Gastroesophageal sphincter (tissue), 4 donors: ENCODE measurements at regions not wholly inside any gene's neighbourhood (a gene's known extent, or its start where the extent isn't known, plus 50 kb on each side); places are given as distances from the start of the nearest gene placed in this dataset.

Experiments used
- ATAC-seq: fragments of 150-250 bp; one replicate; pipeline ENCODE4 v1.9.1; 2016; ENCODE audit warnings: mild to moderate bottlenecking, moderate library complexity
- H3K27ac ChIP-seq, 4 donors: fragments of 200-600 bp; sonication (generic) in 3 of 4; 1 replicate in 3 of 4; 2 replicates in 1 of 4; pipeline ENCODE4 v1.5.1; 2016 to 2019
- H3K27me3 ChIP-seq: fragments of 200-600 bp; sonication (generic); one replicate; pipeline ENCODE4 v1.5.1; 2019
- H3K36me3 ChIP-seq, 2 donors: fragments of 200-600 bp; sonication (generic); one replicate each; pipeline ENCODE4 v1.5.1; 2019; ENCODE audit warnings: control low read depth in 1 of 2
- H3K4me1 ChIP-seq, 3 donors: fragments of 200-600 bp; sonication (generic); 1 replicate in 2 of 3; 2 replicates in 1 of 3; pipeline ENCODE4 v1.5.1; 2016 to 2019; ENCODE audit warnings: control low read depth in 2 of 3
- H3K4me3 ChIP-seq, 2 donors: fragments of 200-600 bp; sonication (generic); one replicate each; pipeline ENCODE4 v1.5.1; 2019; ENCODE audit warnings: mild to moderate bottlenecking in 1 of 2, moderate library complexity in 1 of 2
- H3K9me3 ChIP-seq, 3 donors: fragments of 200-600 bp; sonication (generic); one replicate each; pipeline ENCODE4 v1.5.1; 2017 to 2019; ENCODE audit warnings: control low read depth in 2 of 3
- CTCF ChIP-seq, 4 experiments: fragments of 200-600 bp in 2 of 4; fragments of 450-650 bp in 2 of 4; sonication (generic) in 1 of 4; IDR thresholded peaks; one replicate each; pipeline ENCODE4 v1.5.1; 2017 to 2019; ENCODE audit warnings: antibody characterized with exemption in 4 of 4, mild to moderate bottlenecking in 2 of 4, moderate library complexity in 2 of 4
- EP300 ChIP-seq: sonication (generic); formaldehyde crosslinking; IDR thresholded peaks from one replicate; pipeline ENCODE4 v1.6.1; 2017; ENCODE audit warnings: antibody characterized with exemption, mild to moderate bottlenecking
- POLR2A ChIP-seq, 2 donors: fragments of 450-650 bp; IDR thresholded peaks; one replicate each; pipeline ENCODE4 v1.6.1; 2017; ENCODE audit warnings: antibody characterized with exemption in 2 of 2, mild to moderate bottlenecking in 2 of 2, moderate library complexity in 1 of 2
- POLR2AphosphoS5 ChIP-seq: sonication (generic); formaldehyde crosslinking; IDR thresholded peaks from one replicate; pipeline ENCODE4 v1.6.1; 2017; ENCODE audit warnings: antibody characterized with exemption
- WGBS, 2 donors: methylation state at CpG; one replicate each; pipeline ENCODE4 v1.1.5; 2018; ENCODE audit warnings: low coverage in 1 of 2; 5-methylcytosine and 5-hydroxymethylcytosine counted together

GRCh38 chr20:48051794-48052474, 266.7 kb upstream of the SULF2 start:
- Histone ChIP-seq H3K36me3 (no peaks in the 10 kb centered on the region), H3K27me3 (no peaks in the 10 kb centered on the region), H3K4me3 (no peak overlapping the region), H3K9me3 (peaks cover 0 to 10% (median 0%) of the 10 kb centered on the region in 3 donors), H3K4me1 (peaks cover 0 to 6% (median 0%) of the 10 kb centered on the region in 3 donors), H3K27ac (no peak overlapping the region)
- no peak for TF ChIP-seq POLR2AphosphoS5
- TF ChIP-seq EP300, result no peak
- no peak for TF ChIP-seq POLR2A (IDR thresholded peaks at IDR 0.05)
- TF ChIP-seq CTCF (IDR thresholded peaks at IDR 0.05), result no peak
- ATAC-seq, result no peak
- no CpG with 5 or more reads among the region's 3 CpGs for WGBS, 2 donors

GRCh38 chr20:48049641-48050040, 264.4 kb upstream of the SULF2 start:
- ATAC-seq, result no peak
- Histone ChIP-seq H3K4me3 (no peak overlapping the region), H3K27me3 (no peaks in the 10 kb centered on the region), H3K36me3 (no peaks in the 10 kb centered on the region), H3K9me3 (peaks cover 0 to 10% (median 0%) of the 10 kb centered on the region in 3 donors), H3K4me1 (peaks cover 0 to 6% (median 0%) of the 10 kb centered on the region in 3 donors), H3K27ac (no peak overlapping the region)
- TF ChIP-seq POLR2A (IDR thresholded peaks at IDR 0.05) (no peak), CTCF (IDR thresholded peaks at IDR 0.05) (no peak), POLR2AphosphoS5 (no peak), EP300 (no peak)
- WGBS, 2 donors, result 33 to 86% methylated on average over 1 of the region's 1 CpG

GRCh38 chr20:48049171-48049570, 263.9 kb upstream of the SULF2 start:
- Histone ChIP-seq H3K36me3 (no peaks in the 10 kb centered on the region), H3K4me1 (peaks cover 0 to 6% (median 0%) of the 10 kb centered on the region in 3 donors), H3K4me3 (no peak overlapping the region), H3K9me3 (peaks cover 0 to 10% (median 0%) of the 10 kb centered on the region in 3 donors), H3K27ac (no peak overlapping the region), H3K27me3 (no peaks in the 10 kb centered on the region)
- no peak for ATAC-seq
- 88 to 97% methylated on average over 3 of the region's 3 CpGs for WGBS, 2 donors
- TF ChIP-seq POLR2AphosphoS5 (no peak), EP300 (no peak), POLR2A (IDR thresholded peaks at IDR 0.05) (no peak), CTCF (IDR thresholded peaks at IDR 0.05) (no peak)

GRCh38 chr20:48047447-48047846, 262.2 kb upstream of the SULF2 start:
- WGBS, 2 donors, result 74 to 92% methylated on average over 2 to 4 of the region's 4 CpGs
- TF ChIP-seq POLR2AphosphoS5 (no peak), POLR2A (IDR thresholded peaks at IDR 0.05) (no peak), CTCF (IDR thresholded peaks at IDR 0.05) (no peak), EP300 (no peak)
- Histone ChIP-seq H3K36me3 (no peaks in the 10 kb centered on the region), H3K27me3 (no peaks in the 10 kb centered on the region), H3K4me3 (no peak overlapping the region), H3K27ac (no peak overlapping the region), H3K4me1 (peaks cover 0 to 4% (median 0%) of the 10 kb centered on the region in 3 donors), H3K9me3 (peaks cover 0 to 10% (median 0%) of the 10 kb centered on the region in 3 donors)
- ATAC-seq, result no peak

GRCh38 chr20:48042628-48043027, 257.3 kb upstream of the SULF2 start:
- Histone ChIP-seq H3K27ac (no peak overlapping the region), H3K4me3 (no peak overlapping the region), H3K4me1 (no peaks in the 10 kb centered on the region), H3K36me3 (no peaks in the 10 kb centered on the region), H3K27me3 (no peaks in the 10 kb centered on the region), H3K9me3 (no peaks in the 10 kb centered on the region)
- TF ChIP-seq CTCF (IDR thresholded peaks at IDR 0.05) (no peak), EP300 (no peak), POLR2AphosphoS5 (no peak), POLR2A (IDR thresholded peaks at IDR 0.05) (no peak)
- ATAC-seq, result no peak
- 86 to 100% methylated on average over 1 to 7 of the region's 7 CpGs for WGBS, 2 donors
